ENCODE measurements at regions not wholly inside any gene's neighbourhood (a gene's known extent, or its start where the extent isn't known, plus 50 kb on each side); places are given as distances from the start of the nearest gene placed in this dataset.
"Not testable (repeated sequence)": the region's sequence is repeated elsewhere in the genome, so short reads cannot be mapped to it uniquely, and the experiment has no call there.

DNA sequence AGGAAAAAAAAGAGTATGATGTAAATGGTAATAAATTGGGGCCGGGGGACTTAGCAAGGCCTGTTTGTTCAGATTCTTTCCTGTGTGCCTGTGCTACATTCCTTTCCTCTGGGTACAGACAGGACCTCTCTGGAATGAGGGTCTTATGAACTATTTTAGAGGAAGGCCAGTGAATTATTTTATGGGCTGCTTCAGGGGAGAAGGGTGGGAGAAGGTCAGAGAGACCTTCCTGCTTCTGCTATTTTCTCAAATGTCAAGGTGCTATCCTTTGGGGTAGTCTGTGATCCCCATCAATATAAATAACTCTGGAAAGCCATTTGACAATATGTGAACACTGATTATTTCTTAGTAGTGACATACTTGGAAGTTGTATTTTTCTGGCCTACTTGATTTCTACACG lies 426.5 kb downstream of the SH2D4B start:
- no peak for DNase-seq

DNA sequence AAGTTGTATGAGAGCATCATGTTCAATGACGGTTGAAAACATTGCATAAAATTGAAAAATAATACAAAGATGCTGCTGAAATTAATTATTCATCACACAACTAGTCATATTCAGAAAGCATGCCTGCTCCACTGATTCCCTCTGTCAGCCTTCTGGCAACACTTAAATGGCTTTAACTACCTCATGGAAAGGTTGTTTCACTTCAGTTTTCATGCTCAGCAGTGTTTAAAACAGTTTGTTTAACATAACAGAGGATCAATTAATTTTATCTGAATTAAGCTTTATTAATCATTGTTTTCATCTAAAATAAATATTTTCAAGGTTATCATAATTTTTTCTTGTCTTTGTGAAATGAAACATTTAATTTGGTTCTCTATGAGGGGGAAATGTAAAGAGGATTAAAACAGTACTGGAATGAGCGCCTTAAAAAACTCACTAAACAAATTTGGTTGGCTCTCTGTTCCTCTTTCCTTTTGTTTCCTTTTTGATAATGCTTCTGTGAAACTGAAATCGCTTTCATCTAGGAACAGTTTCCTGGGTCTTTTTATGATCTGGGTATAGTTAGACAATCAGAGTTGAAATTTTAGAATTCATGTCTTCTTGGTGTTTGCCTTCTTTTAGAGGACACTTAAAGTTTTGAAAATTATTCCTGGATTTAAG lies 427.4 kb downstream of the SH2D4B start:
- no peak for DNase-seq

DNA sequence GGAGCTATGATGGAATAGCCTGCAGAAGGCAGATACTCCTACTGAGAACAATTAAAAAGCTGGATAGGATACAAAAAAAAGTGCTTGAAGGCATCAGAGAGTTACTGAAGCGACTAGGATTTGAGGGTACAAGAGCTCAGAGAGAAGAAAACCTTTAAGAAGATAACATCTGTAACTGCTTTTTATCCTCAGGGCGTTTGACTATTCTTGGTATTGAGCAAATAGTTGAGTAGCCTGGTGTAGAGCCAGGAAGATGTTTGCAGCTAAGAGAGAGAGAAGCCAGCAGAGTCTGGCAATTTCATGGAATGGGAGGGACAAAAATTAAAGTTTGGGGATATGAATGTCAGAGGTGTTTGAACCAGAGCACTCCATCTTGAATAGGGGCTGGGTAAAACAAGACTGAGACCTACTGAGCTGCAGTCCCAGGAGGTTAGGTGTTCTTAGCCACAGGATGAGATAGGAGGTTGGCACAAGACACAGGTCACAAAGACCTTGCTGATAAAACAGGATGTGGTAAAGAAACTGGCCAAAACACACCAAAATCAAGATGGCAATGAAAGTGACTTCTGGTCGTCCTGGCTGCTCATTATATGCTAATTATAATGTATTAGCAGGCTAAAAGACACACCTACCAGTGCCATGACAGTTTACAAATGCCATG lies 428.8 kb downstream of the SH2D4B start:
- DNase-seq, result no peak

DNA sequence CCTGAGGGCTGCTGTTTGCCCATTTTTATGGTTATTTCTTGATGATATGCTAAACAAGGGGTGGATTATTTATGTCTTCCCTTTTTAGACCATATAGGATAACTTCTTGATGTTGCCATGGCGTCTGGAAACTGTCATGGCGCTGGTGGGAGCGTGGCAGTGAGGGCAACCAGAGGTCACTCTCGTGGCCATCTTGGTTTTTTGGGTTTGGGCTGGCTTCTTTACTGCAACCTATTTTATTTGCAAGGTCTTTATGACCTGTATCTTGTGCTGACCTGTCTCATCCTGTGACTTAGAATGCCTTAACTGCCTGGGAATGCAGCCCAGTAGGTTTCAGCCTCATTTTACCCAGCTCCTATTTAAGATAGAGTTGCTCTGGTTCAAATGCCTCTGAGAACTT lies 429.7 kb downstream of the SH2D4B start:
- DNase-seq, result not testable (repeated sequence)

DNA sequence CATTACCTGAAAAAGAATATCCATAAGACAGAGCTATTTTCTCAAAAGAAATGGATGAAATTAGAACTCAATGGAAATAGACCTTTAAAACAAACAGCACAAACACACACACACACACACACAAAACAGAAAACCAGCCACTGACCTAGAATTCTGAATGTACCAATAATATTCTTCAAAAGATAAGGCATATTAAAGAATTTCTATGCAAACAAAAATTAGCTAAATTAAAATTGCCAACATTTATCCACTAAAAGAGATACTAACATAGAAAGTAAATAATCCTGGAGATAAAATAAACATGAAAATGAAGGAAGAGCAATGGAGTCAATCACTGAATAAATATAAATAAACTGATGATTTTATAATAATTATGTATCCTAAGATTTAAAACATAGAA lies 431.2 kb downstream of the SH2D4B start:
- DNase-seq, result no peak

- no peak for DNase-seq
Measured at GRCh38 chr10:80971461-80971860, 433.8 kb downstream of the SH2D4B start.

DNA sequence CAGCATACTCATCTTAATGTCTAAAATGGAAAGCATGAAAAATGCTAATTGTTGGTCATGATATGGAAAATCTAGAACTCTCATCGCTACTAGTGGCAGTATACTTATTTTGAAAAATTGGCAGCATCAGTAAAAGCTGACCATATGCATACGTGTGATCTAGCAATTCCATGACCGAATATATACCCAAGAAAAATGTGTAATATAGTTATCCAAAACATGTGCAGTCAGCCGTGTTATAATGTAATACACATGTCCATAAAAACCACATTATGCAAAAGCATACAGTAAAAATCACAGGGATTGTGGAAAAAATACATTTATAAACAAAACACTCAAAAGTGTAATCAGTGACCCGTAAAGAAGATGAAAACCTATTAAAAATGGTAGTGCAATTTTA lies 439.0 kb downstream of the SH2D4B start:
- no peak for DNase-seq

DNA sequence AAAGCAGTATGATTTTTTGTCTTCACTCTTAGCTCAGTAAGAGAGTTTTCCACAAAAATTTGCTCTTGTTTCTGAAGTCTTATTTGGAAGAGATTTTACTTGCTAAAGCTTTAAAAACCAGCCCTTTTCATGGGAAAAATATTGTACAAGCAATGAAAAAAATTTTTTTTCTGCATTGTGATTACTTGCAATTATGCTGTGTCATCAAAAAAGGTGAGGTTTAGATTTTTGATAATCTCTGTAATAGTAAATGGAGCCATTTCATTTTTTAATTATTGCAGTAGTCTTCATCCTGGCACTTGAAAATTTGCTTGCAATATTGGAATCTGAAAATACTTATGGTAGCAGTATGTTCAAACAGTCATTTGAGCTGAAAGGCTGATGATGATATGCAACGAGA lies 447.4 kb downstream of the SH2D4B start:
- DNase-seq, result no peak

DNA sequence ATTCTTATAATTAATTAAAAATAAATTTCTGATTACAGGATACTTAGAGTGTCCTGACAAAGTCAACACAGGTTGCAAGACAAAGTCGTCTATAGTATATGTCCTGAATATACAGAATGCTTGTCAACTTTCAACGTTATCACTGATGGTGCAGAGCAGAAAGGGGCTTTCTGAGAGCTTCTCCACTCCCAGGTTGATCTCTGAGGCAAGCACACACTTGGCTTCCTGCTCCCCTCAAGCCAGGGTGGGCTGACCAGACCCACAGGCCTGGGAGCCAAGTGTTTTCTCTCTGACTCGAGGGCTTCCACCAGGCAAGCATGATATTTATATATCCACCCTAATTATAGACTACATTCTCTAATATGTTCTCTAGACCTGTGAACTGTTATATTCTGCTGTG lies 448.9 kb downstream of the SH2D4B start:
- DNase-seq, result no peak

- DNase-seq, result peak; percentile 10
Measured at GRCh38 chr10:80988755-80989154, 451.1 kb downstream of the SH2D4B start.

DNA sequence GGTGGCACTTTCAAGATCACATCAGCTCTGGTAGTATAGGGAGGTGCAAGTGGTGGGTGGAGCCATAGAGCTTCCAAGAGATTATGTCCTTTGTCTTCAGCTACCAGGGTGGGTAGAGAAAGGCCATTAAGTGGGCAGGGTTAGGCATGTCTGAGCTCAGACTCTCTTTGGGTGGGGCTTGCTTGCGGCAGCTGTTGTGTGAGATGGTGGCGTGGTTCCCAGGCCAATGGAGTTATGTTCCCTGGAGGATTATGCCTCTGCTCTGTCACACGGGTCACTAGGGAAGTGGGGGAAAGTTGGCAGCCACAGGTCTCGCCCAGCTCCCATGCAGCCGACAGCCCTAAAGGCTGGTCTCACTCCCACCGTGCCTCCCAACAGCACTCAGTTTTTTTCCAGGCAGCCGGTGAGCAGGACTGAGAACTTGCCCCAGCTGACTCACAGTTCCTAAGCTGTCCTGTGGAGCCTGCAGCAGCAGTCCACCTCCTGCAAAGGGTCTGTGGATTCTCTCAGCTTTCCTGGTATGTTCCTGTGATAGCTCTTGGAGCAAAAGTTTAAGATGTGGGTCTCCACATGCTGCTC lies 459.0 kb downstream of the SH2D4B start:
- no peak for DNase-seq

GRCh38 chr10:81000781-81001180 lies 463.1 kb downstream of the SH2D4B start:
- no peak for DNase-seq

DNA sequence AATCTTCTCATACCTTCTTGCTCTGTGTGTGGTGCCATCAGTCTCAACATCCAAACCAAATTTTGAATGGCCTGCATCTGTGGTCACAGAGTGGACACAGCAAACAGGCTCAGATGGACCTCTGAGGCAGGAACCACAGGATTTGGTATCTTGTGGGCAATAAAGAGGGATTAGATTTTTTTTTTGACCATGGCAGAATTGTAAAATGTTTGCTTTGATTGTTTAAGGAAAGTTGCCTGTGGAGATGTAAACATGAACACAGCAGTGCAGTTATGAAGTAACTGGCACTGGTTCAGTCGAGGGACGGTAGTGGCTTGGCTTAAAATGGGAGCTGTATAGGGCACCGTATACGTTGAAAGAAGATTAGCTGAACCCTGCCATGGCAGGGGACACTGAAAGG lies 464.7 kb downstream of the SH2D4B start:
- no peak for DNase-seq

- DNase-seq, result no peak
Measured at GRCh38 chr10:81007872-81008271, 470.2 kb downstream of the SH2D4B start.

DNA sequence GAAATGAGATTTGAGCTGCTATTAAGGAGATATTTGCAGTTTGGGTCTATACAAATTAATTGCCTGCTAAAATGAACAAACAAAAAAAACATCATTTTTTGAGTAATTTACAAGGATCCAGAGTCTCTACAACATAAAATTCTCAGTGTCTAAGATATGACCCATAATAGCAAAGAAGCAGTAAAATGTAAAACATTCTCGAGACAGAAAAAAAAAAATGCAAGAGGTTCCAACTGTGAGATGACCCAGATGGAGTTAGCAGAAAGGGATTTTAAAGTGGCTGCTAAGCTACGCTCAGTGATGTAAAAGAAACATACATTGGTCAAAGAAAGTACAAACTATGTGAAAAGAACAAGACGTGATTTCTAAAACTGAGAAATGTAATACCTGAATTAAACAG lies 471.0 kb downstream of the SH2D4B start:
- DNase-seq, result no peak

- DNase-seq, result no peak
Measured at GRCh38 chr10:81009296-81009695, 471.6 kb downstream of the SH2D4B start.

DNA sequence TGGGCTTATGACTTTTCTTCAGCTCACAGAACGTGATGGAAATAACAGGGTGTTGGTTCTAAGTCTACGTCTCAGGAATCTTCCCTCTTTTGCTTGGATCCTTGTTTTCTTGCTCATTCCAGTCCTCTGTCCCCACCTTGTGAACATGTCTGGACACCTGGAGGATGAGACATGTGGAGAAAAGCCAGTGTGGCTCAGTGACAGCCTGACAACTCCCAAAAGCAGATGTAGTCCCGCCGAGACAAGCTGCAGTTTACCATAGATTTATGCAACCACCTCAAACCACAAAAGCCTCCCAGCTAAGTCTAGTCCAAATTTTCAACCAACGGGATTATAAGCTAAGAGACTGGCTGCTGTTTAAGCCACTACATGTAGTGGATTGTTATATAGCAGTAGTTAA lies 476.1 kb downstream of the SH2D4B start:
- DNase-seq, result no peak

DNA sequence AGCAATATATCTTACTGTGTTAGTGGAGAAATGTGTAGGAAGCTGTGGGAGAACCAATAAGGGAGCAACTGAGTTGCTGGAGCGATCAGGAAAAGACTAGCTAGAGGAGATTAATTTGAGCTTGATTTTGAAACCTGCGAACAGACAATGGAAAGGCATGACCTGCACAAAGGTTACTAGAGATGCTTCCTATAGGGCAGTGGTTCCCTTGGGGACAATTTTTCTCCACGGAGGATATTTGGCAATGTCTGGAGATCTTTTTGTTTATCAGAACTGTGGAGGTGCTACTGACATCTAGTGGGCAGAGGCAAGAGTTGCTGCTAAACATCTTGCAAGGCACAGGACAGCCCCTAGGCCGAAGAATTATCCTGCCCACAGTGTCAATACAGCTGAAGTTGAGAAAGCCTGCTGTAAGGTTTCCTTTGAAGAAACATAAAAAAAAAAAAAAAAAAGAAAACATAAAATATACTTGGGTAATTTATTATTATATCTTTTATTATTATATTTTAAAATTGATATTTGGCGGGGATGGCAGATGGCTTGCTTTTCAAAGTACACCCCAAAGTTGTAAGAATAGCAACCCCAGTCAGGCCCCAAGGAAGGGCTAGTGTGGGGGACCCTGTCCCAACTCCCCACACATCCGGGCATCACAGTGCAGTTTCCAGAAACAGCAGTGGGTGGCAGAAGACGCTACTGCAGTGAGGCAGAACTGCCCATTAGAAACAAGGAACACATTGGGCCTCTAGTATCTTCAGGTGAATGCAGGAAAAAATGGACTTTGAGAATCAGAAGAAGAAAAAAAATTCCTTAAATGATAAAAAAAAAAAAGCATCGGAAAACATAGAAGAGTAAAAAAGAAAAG lies 481.6 kb downstream of the SH2D4B start:
- peak; percentile 26 for DNase-seq

- no peak for DNase-seq
Measured at GRCh38 chr10:81021428-81022129, 483.9 kb downstream of the SH2D4B start.

DNA sequence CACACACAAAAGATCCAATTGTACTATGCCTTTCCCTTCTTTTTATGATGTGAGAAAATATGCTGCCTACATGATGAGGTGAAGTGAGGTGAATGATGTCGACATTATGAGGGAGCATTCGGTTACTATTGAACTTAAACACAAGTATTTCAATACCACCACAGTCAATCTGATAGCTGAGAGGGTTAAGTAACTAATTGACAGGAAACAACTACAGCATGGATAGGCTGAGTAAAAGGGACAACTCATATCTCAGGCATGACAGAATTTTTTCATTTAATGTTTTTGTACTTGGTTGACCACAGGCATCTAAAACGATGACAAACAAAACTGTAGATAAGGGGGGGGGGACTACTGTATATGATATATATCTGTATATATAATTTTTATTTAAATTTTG lies 488.9 kb downstream of the SH2D4B start:
- DNase-seq, result no peak

- no peak for DNase-seq
Measured at GRCh38 chr10:81027223-81027622, 489.5 kb downstream of the SH2D4B start.

GRCh38 chr10:81027706-81028105 lies 490.0 kb downstream of the SH2D4B start:
- no peak for DNase-seq

DNA sequence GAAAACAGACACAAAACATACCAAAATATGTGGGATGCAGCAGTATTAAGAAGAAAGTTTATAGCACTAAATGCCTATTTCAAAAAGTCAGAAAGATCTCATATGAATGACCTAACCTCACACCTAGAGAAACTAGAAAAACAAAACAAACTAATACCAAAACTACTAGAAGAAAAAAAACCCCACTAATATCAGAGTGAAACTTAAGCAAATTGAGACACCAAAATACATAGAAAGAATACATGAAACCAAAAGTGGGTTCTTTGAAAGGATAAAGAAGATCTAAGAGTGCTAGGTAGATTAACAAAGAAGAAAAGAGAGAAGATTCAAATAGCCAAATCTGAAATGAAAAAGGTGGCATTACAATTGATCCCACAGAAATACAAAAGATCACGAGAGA lies 494.1 kb downstream of the SH2D4B start:
- DNase-seq, result no peak
